ENCODE measurements at regions not wholly inside any gene's neighbourhood (a gene's known extent, or its start where the extent isn't known, plus 50 kb on each side); places are given as distances from the start of the nearest gene placed in this dataset.
"Not testable (repeated sequence)": the region's sequence is repeated elsewhere in the genome, so short reads cannot be mapped to it uniquely, and the experiment has no call there.

GRCh38 chr10:45056806-45057205 is 56.1 kb downstream of the ZNF22 start:
- DNase-seq = peak in 2 of 3 donors; percentile 10 to 31

- DNase-seq = peak; percentile 79 to 93 (median 91)
Measured at GRCh38 chr10:45058580-45058979, 57.9 kb downstream of the ZNF22 start.

GRCh38 chr10:45058992-45059561 is 58.4 kb downstream of the ZNF22 start:
- DNase-seq = peak; percentile 72 to 91 (median 88)

- DNase-seq = no peak
Measured at GRCh38 chr10:45059632-45060031, 58.9 kb downstream of the ZNF22 start.

- DNase-seq = no peak
Measured at GRCh38 chr10:45061982-45062381, 61.3 kb downstream of the ZNF22 start.

- peak; percentile 55 to 74 (median 63) for DNase-seq
Measured at GRCh38 chr10:45063591-45064231, 63.0 kb downstream of the ZNF22 start.

GRCh38 chr10:45064998-45065397 is 64.3 kb downstream of the ZNF22 start:
- DNase-seq = peak; percentile 40 to 43 (median 42)

GRCh38 chr10:45071043-45071813 is 70.5 kb downstream of the ZNF22 start:
- no peak for DNase-seq

GRCh38 chr10:45075216-45075615 is 74.5 kb downstream of the ZNF22 start:
- no peak for DNase-seq

GRCh38 chr10:45075826-45076380 is 75.2 kb downstream of the ZNF22 start:
- DNase-seq = no peak

- DNase-seq = no peak
Measured at GRCh38 chr10:45076891-45077290, 76.2 kb downstream of the ZNF22 start.

GRCh38 chr10:45080331-45080730 is 79.6 kb downstream of the ZNF22 start:
- DNase-seq = no peak

- DNase-seq = no peak
Measured at GRCh38 chr10:45082176-45082575, 81.5 kb downstream of the ZNF22 start.

- DNase-seq = no peak
Measured at GRCh38 chr10:45091968-45092367, 91.2 kb downstream of the ZNF22 start.

GRCh38 chr10:45093945-45094344 is 93.2 kb downstream of the ZNF22 start:
- DNase-seq = no peak

- DNase-seq = no peak
Measured at GRCh38 chr10:45095286-45095685, 94.6 kb downstream of the ZNF22 start.

- DNase-seq = no peak
Measured at GRCh38 chr10:45096001-45096400, 95.3 kb downstream of the ZNF22 start.

GRCh38 chr10:45100429-45100828 is 99.7 kb downstream of the ZNF22 start:
- peak in 1 of 3 donors; percentile 7 for DNase-seq

- DNase-seq = no peak
Measured at GRCh38 chr10:45104674-45105073, 104.0 kb downstream of the ZNF22 start.

- DNase-seq = peak; percentile 37 to 52 (median 46)
Measured at GRCh38 chr10:45105309-45105708, 104.6 kb downstream of the ZNF22 start.

GRCh38 chr10:45106236-45106856 is 105.6 kb downstream of the ZNF22 start:
- DNase-seq = no peak

GRCh38 chr10:45111509-45111908 is 110.8 kb downstream of the ZNF22 start:
- no peak for DNase-seq

GRCh38 chr10:45117940-45118339 is 117.2 kb downstream of the ZNF22 start:
- DNase-seq = not testable (repeated sequence)

Measured in suppressor macrophage treated with lipopolysaccharide for 1 hour (primary cell).